Pulmonary artery endothelial cell (primary cell): ENCODE measurements at regions not wholly inside any gene's neighbourhood (a gene's known extent, or its start where the extent isn't known, plus 50 kb on each side); places are given as distances from the start of the nearest gene placed in this dataset.

Experiments
- DNase-seq: peaks from one replicate; pipeline ENCODE4 v3.0.0-alpha.2; 2011; ENCODE audit warnings: low read depth, low spot score

DNA sequence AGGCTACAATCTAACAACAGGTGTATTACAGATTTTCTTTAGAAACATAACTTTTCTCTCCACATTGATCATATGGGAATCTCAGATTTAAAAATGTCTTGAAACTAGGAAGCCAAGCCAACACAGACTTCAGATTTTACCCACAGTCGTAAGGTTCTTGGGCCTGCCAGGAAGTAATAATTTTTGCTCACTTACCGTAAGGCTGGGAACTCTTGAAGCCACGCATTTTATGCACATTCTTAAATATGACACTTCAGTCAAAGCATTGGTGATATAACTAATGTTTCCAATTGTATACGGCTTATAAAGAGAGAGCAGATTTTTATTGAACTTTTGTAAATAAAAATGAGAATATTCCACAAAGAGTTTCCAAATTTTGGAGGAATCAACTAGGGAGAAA, 328.9 kb upstream of the TRPC7 start:
- DNase-seq: no peak

DNA sequence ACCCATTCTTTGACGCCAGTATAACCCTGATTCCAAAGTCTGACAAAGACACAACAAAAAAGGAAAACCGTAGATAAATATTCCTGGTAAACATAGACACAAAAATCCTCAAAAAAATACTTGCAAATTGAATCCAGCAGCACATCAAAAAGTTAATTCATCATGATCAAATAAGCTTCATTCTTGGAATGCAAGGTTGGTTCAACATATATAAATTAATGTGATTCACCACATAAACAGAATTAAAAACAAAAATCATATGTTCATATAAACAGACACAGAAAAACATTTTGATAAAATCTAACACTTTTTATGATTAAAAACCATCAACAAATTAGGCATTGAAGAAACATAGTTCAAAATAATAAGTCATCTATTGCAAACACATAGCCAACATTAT, 324.2 kb upstream of the TRPC7 start:
- no peak for DNase-seq

DNA sequence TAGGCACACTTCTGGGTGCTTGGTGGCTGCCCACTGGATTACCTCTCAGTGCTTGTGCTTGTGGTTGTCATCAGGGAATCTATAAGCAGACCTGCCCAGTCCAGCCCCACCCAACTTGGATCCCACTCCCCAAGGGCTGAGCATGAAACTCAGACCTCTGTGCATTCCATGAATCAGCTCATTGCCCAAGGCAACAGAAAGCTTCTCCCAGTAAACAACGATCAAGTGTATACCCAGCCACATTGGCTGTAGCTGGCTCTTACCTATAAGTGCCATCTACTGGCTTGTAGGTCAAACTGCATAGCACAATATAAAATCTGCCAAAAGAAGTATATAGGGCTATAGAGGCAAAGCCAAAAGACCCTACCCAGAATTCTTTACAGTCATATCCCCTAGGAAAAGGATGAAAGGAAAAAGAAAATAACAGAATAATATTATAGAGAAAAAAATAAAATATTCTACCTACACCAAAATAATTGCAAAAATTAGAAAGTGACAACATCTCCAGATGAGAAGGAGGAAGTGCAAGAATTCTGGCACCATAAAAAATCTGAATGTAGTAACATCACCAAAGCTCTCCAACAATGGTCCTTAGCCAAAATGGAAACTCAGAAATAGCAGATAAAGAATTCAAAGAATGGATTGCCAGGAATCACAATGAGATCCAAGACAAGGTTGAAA, 321.0 kb upstream of the TRPC7 start:
- peak; percentile 57 for DNase-seq

DNA sequence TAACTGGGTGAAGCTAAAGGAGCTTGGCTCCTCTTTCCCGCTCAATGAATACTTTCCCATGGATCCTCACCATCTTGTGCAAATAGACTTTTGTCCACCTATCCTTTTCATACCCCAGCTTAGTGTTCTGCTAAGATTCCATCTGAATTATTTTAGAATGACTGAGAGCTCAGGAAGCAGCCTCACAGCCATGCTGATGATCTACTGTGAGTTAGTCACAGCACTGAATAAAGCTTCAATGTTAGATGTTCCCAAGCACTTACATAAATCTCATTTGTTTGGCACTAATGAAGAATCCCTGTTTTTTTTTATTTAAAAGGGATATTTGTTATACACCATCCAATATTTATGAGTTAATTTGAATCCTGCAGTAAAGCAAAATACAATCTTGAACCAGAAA, 317.6 kb upstream of the TRPC7 start:
- no peak for DNase-seq

DNA sequence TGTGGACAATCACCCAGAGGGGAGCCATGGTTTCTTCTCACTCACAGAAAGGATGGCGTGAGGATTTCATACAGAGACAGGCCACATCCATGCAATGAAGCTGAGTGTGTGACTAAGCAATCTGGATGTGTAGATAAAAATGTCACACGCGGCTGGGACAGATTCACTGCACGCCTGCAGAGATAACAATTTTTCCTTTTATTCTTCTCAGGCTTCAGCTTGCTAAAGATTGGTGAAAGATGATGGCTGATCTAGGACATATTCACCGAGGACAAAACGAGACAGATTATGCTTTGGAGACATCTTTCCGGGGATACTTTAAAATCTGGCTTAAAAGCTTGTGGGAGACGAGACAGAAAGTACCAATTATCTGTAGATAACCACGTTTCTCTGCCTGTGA, 313.9 kb upstream of the TRPC7 start:
- no peak for DNase-seq

DNA sequence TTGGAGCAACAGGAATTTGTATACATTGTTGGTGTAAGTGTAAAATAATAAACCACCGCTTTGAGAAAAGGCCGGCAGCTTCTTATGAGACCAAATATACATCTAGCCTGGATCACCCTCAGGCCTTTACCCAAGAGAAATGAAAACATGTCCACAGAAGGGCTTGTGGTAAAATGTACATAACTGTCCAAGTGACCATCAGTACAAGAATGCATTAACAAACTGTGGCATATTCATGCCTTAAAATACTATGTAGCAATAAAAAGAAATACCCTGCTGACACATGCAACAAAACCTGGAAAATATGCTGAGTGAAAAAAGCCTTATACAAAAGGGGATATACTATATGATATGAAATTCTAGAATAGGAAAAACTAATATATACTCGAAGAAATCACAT, 311.9 kb upstream of the TRPC7 start:
- DNase-seq: no peak

DNA sequence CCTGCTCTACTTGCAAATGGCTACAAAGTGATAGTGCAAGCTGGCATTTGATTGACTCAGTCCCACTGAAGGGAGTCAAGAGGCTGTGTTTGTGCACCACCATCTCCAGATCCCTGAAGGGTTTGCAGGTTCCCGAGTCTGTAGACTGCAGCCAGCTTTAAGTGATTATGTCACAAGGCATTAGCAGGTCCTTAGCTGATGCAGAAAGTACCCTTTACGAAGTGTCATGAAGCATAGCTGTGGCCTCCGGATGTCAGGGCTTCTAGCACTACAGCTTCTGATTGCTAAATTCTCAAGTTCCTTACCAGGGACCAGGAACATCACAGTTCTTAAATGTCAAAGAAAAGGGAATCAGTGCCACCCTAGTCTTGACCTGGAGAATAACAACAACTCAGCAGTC, 311.3 kb upstream of the TRPC7 start:
- no peak for DNase-seq

DNA sequence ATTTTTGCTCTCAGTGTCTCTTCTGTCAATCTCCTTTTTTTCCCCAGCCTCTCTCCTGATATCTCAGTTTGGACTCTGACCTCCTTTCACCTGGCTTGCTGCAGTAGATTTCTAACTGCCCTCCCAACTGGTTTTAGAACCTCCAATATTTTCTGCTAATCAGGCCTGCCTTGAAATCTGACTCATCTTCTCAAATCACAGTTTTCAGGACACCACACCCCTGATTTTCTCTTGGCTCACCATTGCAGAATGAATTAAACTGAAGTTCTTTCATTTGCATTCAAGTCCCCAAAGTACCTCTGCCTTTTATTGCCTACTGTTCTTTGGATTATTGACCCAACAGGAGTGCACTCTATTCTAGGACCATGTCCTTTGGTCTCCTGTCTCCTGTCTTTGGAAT, 310.4 kb upstream of the TRPC7 start:
- DNase-seq: no peak

DNA sequence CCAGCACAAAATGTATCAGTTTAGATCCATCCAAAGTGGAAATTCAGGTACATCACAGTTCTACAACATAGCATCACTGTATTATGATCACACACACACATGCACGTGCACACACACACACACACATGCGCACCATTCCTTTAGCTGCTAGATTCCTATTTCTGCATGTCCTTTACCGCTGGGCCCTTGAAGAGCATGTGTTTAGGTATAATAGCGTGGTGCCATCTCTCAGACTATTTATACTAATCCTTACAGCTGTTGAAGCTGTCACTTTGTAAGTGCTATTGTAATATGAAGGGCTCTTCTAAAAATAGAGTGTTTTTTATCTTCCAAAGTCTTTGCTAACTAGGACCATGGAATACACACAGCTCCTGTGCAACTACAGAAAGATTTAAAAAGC, 308.8 kb upstream of the TRPC7 start:
- DNase-seq: no peak

DNA sequence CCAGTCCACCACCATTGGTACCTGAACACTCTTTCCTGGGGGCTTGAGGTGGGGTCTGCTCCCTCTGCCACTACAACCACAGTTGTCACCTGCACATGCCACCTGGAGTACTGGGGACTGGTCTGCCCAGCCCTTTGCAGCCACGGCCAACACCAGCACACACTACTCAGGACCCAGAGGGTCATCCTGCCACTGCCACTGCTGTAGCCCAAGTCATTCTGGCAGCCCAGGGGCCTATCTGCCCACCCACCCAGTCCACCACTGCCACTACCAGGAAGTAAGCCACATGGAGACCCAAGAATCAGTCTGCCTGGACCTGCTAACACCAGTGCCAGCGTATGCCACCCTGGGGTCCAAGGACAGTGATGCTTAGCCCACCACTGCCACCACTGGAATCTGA, 302.4 kb upstream of the TRPC7 start:
- no peak for DNase-seq

DNA sequence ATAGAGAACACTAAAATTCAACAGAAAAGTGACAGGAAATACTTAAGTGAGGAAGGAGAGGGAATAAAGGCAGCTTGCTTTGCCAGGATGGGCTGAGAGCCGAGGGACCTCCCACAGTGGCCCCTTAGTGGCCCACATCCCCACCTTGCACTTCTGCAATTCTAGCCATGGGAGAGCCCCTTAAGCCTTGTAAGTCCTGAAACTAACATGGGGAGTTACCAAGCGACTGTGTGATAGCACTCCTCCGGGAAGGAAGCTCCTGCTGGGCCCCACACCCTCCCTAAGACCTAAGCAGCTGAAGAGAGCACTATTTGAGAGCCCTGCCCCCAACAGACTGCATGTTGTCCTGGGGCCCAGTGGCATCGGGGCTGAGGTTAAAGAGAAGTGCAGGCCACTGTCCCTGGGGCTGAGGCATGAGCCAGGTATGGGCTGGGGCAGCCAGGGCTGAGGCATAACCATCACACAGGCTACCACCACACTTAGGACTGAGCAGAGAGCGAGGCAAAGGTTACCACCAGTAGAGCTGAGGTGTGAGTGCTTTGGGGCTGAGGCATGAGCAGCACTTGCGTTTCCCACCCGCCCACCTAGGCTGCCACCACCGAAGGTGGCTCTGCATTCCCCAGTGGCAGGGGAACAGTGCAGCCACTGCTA, 301.8 kb upstream of the TRPC7 start:
- DNase-seq: no peak

DNA sequence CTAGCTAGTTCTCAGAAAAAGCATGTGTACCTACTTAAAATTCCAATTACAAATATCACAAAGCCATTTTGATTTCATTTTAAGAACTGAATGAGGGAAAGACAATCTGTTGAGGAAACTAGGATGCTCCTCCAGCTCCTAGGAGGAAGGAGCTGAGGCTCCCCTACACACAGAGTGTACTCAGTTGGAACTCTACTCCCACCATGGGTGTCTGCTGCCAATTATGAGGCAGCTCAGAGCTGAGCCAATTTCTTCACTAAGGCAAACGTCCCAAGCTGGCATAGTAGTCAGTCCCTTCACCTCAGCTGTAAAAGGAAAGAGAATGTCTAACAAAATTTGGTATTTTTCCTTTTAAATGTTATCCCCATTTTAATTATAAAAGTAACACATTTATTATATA, 300.0 kb upstream of the TRPC7 start:
- no peak for DNase-seq

DNA sequence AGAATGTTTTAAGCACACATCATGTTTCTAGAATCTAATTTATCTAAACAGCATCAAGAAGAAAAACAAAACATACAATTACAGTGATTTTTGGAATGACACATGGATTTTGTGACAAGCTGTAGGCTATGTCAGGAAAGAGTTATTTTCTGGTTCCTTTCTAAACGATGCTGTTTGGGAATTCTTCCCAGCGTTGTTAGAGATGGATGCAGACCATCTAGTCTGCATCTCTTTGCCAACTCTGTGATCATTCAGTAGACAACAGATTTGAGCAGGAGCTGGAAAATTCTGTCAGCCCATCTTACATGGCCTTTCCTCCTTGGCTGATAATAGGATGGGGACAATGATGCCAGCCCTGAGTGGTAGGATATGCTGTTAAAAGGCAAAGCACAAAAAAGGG, 295.7 kb upstream of the TRPC7 start:
- no peak for DNase-seq

DNA sequence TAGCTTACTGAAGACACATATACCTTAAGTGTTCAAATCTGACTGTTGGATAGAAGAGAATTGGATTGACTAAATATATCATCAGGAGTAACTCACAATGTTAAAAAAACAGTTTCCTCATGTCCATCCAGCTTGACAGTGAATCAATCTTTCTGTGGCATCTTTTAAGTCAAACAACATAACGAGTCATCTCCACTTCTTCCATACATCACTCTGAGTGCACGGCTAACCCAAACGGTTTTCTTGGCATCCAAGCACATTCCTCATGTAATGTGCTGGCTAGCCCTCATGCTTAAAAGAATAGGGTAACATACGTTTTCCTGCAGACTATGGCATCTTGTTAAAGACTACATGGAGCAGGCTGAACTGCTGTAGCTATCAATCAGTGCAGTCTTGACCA, 291.5 kb upstream of the TRPC7 start:
- no peak for DNase-seq

DNA sequence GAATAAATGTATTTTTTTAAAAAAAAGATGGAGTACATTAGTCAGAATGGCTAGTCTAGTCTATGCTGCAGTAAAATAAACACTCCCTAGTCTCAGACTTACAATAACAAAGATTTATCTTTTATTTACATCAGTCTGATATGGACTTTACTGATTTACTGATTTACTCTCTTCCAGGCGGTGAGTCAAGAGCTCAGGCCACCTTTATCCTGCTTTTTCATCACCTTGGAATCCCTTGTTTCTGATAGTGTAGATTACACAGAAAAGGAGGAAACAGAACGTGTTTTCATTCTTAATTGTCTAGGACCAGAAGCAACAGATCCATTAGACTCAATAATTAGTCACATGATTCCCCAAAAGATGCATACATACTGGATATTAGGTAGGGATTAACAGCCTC, 290.1 kb upstream of the TRPC7 start:
- DNase-seq: peak; percentile 5

DNA sequence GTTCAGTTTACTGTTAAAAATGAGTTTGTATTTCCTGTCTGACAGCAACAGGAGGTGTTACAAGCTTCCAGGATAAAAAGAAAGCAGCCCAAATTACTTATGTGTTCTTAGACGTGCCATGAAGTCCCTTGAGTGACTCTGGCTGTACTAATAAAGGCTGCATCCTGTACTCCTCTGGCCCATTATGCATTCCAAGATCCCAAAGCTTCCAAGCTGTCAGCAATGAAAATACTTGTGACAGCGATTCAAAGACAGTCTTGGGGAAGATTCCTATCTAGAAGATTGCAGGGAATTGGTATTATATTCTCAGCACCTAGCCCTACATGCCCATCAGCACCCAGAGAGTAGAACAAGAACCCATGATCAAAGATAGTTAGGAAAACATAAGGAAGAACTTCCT, 281.6 kb upstream of the TRPC7 start:
- DNase-seq: no peak

DNA sequence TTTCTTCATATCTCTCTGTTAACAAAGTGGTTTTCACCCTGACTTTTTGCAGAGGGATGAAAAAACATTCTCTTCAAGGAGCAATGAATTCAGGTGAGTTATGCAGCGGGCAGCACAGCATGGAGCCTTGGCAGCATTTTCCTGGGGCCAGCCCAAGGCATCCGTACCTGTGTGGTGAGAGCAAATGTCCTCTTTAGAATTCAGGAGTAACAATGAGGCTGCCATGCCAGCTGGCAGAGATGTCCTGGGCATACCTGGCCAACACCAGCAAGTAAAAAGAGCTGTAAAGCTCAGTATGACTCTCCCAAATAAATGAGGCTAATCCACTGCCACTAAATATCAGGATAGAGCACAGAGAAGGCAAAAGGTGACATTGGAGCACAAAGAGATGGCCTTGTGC, 277.6 kb upstream of the TRPC7 start:
- no peak for DNase-seq

DNA sequence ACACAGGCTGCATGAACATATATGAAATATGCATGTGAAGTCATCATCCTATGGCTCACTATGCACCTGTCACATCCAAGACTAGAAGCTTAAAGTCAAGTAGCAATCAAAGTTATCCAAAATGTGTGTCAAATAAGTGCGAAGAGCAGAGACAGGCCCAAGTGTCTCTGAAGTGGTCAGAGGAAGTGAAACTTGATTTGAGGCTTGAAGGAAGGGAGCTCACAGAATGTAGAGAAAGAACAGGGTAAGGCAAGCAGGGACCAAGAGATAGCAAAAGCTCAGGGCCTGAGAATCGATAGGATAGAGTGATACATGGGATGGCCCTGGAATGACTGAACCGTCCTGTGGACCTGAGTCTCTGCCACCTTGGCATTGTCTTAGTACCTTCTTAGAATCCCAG, 274.3 kb upstream of the TRPC7 start:
- DNase-seq: no peak

DNA sequence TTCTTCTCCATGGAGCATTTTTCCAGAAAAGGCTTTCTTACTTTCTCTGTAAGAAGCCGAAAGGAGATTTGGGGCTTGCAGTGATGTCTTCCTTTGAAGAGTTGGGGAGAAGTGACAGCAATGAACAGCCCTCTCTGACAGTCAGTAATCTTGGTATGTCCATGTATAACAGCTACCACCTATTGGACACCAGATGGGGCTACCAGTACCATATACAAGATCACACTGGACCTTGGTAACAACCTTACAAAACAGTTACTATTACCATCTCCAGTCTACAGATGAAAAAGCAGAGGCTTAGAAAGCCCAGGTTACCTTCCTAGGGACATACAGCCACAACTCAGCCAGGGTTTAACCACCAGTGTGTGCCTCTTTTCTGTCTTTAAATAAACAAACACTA, 272.7 kb upstream of the TRPC7 start:
- DNase-seq: no peak

DNA sequence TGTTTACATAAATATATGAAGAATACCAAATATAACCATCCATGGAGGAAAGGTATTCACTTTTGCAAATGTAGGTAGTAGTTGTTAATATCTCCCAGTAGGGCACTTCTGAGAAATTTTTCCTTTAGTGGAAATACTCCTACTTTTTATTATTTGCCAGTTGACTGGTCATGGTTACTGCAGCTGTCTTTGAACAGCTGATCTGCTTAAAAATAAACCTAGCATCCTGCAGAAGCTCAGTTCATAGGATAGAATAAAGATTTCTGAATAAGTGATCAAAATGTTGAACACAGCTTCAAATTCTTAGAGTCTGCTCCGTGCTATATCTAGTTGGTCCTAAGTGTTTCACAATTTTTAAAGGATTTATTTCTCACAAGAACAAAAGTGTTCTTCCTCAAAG, 270.7 kb upstream of the TRPC7 start:
- no peak for DNase-seq

DNA sequence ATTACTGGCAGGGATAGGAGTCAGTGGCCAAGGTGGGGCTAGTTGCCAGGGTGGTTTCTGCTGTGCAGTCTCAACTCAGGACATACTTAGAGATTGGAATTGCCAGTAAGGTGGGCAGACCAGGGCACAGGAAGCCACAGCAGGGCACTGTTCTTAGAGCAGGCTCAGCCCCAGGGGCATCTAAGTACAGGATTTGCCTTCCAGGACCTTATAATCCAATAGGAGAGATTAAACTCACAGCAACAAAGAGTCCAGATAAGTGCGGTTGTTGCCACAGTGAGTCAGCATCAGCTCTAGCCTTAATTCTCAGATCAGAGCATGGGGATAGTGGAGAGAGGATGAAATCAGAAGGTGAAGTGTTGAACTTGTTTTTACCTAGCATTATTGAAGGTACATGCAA, 265.8 kb upstream of the TRPC7 start:
- no peak for DNase-seq

DNA sequence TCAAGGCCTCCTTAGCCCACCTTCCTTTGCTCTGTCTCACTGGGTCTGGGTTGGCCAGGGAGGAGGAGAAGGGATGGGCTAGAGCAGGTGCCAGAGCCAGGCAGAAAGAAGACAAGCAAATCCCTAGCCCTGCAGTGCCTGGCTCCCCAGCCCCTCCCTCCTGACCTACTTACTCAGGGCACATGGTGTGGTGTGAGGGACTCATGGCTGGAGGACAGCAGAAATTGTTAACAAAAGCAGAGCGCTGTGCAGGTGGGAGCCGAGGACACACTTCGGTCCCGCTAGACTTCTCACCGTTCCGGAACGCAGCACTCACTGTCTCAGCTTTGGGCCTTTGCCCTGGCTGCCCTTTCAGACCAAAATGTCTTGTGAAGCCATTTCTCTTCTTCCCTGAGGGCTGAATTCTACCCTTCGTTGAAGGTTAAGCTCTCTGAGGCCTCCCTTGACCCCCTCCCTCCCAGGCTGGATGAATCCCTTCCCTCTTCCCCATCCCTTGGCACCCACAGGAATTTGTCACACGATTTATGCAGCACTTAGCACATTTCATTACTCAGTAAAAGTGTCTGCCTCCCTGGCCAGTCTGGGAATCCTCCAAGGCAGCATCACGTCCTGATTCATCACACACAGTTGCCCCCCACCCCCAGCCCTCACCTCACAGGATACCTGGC, 263.9 kb upstream of the TRPC7 start:
- DNase-seq: no peak

DNA sequence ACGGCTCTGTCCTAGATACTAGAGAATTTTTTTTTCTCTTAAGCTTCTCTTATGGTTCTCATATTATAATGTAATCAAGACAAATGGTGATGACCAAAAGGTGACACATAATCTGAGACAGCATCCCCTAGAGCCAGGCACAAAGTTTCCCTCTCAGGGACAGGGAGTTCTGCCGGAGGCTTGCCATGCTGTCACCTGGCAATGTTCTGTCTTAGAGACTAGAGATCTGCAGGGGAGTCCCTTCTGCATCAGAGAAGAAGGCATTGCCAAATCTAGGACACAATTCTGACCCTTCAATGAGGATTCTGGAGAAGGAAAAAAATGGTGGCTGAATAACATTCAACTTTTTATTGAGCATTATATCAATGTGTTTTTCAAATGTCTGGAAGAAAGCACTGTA, 261.2 kb upstream of the TRPC7 start:
- DNase-seq: no peak
